HFF-Myc (cell line): ENCODE measurements at regions not wholly inside any gene's neighbourhood (a gene's known extent, or its start where the extent isn't known, plus 50 kb on each side); places are given as distances from the start of the nearest gene placed in this dataset.

Source experiments
- DNase-seq: peaks from one replicate; pipeline ENCODE4 v3.0.0-alpha.2; 2011; ENCODE audit warnings: low read depth; ENCODE audit errors: extremely low read depth
- H3K4me3 ChIP-seq: replicated peaks from 2 replicates; pipeline ENCODE4 v1.5.1; 2011; ENCODE audit warnings: low read depth, mild to moderate bottlenecking, control low read depth, low read length
- CTCF ChIP-seq: IDR thresholded peaks from 2 replicates; pipeline ENCODE4 v1.5.1; 2012; ENCODE audit warnings: mild to moderate bottlenecking, low read depth, low read length, control low read depth; ENCODE audit errors: missing control alignments

- DNase-seq, result no peak
- no peak for TF ChIP-seq CTCF
These were observed 321.8 kb downstream of the KCNJ3 start for GRCh38 chr2:155020246-155020645.

GRCh38 chr2:155010925-155011324 is 312.4 kb downstream of the KCNJ3 start:
- no peak overlapping the region for H3K4me3 ChIP-seq
- no peak for DNase-seq
- TF ChIP-seq CTCF, result no peak

More at GRCh38 chr2:155020246-155020645, 321.8 kb downstream of the KCNJ3 start:
- no peak overlapping the region for H3K4me3 ChIP-seq

- H3K4me3 ChIP-seq, result no peak overlapping the region
- no peak for DNase-seq
- TF ChIP-seq CTCF, result no peak
These were observed 296.9 kb downstream of the KCNJ3 start for GRCh38 chr2:154995361-154995760.

GRCh38 chr2:154992826-154993225 is 294.3 kb downstream of the KCNJ3 start:
- DNase-seq, result no peak
- no peak for TF ChIP-seq CTCF
- H3K4me3 ChIP-seq, result no peak overlapping the region

GRCh38 chr2:154978710-154979109 is 280.2 kb downstream of the KCNJ3 start:
- DNase-seq, result no peak
- no peak for TF ChIP-seq CTCF
- H3K4me3 ChIP-seq, result no peak overlapping the region

- no peak for TF ChIP-seq CTCF
- DNase-seq, result no peak
- H3K4me3 ChIP-seq, result no peak overlapping the region
These were observed 279.7 kb downstream of the KCNJ3 start for GRCh38 chr2:154978244-154978643.

GRCh38 chr2:154974041-154974440 is 275.5 kb downstream of the KCNJ3 start:
- DNase-seq, result no peak
- TF ChIP-seq CTCF, result no peak
- no peak overlapping the region for H3K4me3 ChIP-seq
